IPS-NIHi7 (cell line): ENCODE measurements at regions not wholly inside any gene's neighbourhood (a gene's known extent, or its start where the extent isn't known, plus 50 kb on each side); places are given as distances from the start of the nearest gene placed in this dataset.
"Not testable (repeated sequence)": the region's sequence is repeated elsewhere in the genome, so short reads cannot be mapped to it uniquely, and the experiment has no call there.

Experiments used
- DNase-seq: peaks from one replicate; pipeline ENCODE4 v3.0.0; 2012; ENCODE audit warnings: mixed read lengths; ENCODE audit errors: extremely low spot score

GRCh38 chr6:17012421-17013225 is 89.2 kb upstream of the STMND1 start:
- peak; percentile 82 for DNase-seq

- DNase-seq: no peak
Measured at GRCh38 chr6:17011985-17012384, 89.9 kb upstream of the STMND1 start.

- no peak for DNase-seq
Measured at GRCh38 chr6:17007749-17008148, 94.1 kb upstream of the STMND1 start.

GRCh38 chr6:17006543-17006942 is 95.3 kb upstream of the STMND1 start:
- DNase-seq: no peak

- no peak for DNase-seq
Measured at GRCh38 chr6:17004269-17004668, 97.6 kb upstream of the STMND1 start.

- DNase-seq: no peak
Measured at GRCh38 chr6:17002123-17002522, 99.7 kb upstream of the STMND1 start.

GRCh38 chr6:17001188-17001587 is 100.7 kb upstream of the STMND1 start:
- no peak for DNase-seq

GRCh38 chr6:16999491-17000436 is 102.1 kb upstream of the STMND1 start:
- DNase-seq: no peak

- DNase-seq: no peak
Measured at GRCh38 chr6:16998461-16998860, 103.4 kb upstream of the STMND1 start.

GRCh38 chr6:16995511-16996250 is 106.2 kb upstream of the STMND1 start:
- no peak for DNase-seq

- no peak for DNase-seq
Measured at GRCh38 chr6:16993396-16993795, 108.5 kb upstream of the STMND1 start.

GRCh38 chr6:16991981-16992629 is 109.7 kb upstream of the STMND1 start:
- DNase-seq: no peak

GRCh38 chr6:16989976-16990375 is 111.9 kb upstream of the STMND1 start:
- not testable (repeated sequence) for DNase-seq

- no peak for DNase-seq
Measured at GRCh38 chr6:16989382-16989781, 112.5 kb upstream of the STMND1 start.

GRCh38 chr6:16987996-16988395 is 113.9 kb upstream of the STMND1 start:
- no peak for DNase-seq

- no peak for DNase-seq
Measured at GRCh38 chr6:16985513-16986284, 116.2 kb upstream of the STMND1 start.

GRCh38 chr6:16982807-16983206 is 119.0 kb upstream of the STMND1 start:
- no peak for DNase-seq

GRCh38 chr6:16979677-16980370 is 122.0 kb upstream of the STMND1 start:
- DNase-seq: no peak

GRCh38 chr6:16978686-16979085 is 123.2 kb upstream of the STMND1 start:
- no peak for DNase-seq
